ENCODE measurements at regions not wholly inside any gene's neighbourhood (a gene's known extent, or its start where the extent isn't known, plus 50 kb on each side); places are given as distances from the start of the nearest gene placed in this dataset.
A peak's percentile ranks its signal among the peaks of the same experiment; 100 is the strongest.
"Not testable (repeated sequence)": the region's sequence is repeated elsewhere in the genome, so short reads cannot be mapped to it uniquely, and the experiment has no call there.

DNA sequence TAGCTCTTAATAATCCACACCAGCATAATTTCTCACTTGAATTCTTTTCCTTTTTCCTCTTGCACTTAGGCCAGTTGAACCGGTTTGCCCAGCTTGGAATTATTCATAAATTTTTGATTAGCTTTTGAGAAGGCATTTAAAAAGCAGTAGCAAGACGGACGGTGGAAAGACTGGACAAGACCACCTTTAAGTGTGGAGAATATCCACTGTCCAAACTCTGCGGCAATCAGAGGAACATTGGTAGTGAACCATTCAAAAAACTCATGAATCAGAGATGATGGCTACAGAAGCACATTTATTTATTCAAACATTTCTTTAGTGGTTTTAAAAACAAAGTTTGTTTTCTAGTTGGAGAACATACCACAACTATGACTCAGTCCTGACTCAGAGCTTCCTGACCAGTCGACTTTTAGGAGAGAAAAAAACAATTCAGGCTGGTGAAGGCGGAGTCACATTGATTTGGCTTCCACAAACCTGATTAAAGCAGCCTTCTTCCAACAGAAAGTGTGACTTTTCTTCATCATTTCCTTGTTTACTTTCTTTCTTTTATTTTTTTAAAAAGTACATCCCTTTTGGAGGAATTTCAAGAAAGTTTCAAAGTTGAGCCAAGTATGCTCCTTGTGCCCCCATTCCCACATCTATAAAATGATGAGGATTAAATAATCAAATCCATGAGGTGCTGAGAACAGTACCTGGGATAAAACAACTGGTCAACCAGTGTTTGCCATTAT lies 128.8 kb downstream of the ADSS2 start:
- peak overlapping the region; percentile 83; the same call in 1 of the 2 replicates for H3K4me3 ChIP-seq (ENCODE audit: low read length)
- TF ChIP-seq ZNF274 (IDR thresholded peaks at IDR 0.05; ENCODE audit: low read depth, low read length) = no peak

DNA sequence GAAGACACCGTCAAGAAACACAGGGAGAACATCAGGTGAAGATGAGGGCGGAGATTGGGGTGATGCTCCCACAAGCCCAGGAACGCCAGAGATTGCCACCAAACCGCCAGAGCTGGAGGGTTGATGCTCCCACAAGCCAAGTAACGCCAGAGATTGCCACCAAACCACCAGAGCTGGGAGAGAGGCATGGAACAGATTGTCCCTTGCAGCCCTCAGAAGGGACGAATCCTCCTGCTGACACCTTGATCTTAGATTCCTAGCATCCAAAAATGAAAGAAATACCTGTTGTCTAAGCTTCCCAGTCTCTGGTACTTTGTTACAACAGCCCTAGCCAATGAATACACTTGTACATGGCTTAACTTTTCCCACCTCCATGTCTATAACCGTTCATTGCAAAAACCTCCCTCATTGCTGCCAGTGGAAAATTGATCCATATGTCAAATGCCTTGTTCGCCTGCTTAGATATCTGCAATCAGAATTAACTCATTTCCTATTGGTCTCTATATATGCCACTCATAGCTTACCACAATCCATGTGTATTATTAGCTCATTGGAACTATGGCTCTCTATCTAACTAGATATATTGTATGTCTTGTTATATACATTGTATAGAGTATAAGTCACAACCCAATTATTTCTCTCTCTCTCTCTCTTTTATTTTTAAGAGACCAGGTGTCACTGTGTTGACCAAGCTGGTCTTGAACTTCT lies 127.4 kb downstream of the ADSS2 start:
- TF ChIP-seq ZNF274 (IDR thresholded peaks at IDR 0.05; ENCODE audit: low read depth, low read length) = no peak
- peak overlapping the region; percentile 83 for H3K4me3 ChIP-seq (ENCODE audit: low read length)

DNA sequence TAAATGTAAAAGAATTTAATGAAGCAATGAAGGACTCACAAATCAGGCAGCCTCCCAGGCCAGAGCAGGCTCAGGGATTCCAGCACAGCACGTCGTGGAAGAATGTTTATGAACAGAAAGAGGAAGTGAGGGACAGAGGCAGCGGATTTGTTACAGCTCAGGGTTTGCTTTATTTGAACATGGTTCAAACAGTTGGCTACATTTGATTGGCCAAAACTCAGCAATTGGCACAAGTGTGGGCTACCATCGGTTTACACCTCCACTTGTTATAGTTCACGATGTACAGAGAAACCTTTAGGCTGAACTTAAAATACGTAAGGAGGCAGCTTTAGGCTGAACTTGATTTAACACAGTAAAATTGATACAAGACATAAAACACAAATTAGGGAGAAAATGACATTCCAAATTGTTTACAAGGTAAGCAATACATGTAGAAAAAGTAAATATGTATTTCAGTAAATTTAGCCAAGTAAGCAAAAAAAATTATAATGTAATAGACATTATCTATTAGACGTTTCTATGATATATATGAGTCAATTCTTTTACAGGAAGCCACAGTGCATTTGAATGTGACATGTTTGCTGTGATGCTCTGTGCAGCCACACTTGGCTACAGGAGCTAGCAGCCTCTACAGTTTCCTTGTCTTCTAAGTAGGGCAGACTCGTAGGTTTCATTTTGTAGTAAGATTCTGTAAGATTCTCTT lies 126.5 kb downstream of the ADSS2 start:
- H3K4me3 ChIP-seq (ENCODE audit: low read length) = peak overlapping the region; percentile 83
- no peak for TF ChIP-seq ZNF274 (IDR thresholded peaks at IDR 0.05; ENCODE audit: low read depth, low read length)

DNA sequence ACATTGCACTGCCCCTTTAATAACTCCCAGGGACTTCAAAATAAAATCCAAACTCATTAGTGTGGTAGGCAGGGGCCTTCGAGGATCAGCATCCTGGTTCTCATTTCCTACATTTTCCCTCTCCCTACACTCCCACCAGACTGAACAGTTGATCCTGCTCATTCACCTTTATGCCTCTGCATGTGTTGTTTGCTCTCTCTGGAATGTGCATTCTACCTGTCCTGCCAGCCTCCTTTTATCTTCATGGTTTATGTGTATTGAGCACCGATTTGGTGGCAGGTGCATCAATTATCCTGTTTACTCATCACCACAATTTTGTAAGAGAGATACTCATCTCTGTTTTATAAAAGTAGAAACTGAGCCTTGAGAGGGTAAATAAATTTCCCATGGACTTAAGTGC lies 125.0 kb downstream of the ADSS2 start:
- TF ChIP-seq ZNF274 (IDR thresholded peaks at IDR 0.05; ENCODE audit: low read depth, low read length) = no peak
- H3K4me3 ChIP-seq (ENCODE audit: low read length) = no peak overlapping the region

DNA sequence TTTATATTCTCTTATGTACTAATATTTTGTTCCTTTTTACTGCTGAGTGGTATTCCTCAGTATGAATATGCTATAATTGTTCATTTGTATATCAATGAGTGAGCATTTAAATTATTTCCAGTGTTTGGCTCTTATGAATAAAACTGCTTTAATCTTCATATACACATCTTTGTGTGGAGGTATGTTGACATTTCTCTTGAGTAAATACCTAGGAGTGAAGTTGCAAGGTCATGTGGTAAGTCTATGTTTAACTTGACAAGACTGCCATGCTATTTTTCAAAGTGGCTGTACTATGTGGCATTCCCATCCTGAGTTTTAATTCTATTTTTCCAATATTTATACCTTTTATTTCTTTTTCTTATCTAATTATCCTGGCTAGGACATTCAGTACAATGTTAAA lies 124.2 kb downstream of the ADSS2 start:
- no peak overlapping the region for H3K4me3 ChIP-seq (ENCODE audit: low read length)
- TF ChIP-seq ZNF274 (IDR thresholded peaks at IDR 0.05; ENCODE audit: low read depth, low read length) = no peak

DNA sequence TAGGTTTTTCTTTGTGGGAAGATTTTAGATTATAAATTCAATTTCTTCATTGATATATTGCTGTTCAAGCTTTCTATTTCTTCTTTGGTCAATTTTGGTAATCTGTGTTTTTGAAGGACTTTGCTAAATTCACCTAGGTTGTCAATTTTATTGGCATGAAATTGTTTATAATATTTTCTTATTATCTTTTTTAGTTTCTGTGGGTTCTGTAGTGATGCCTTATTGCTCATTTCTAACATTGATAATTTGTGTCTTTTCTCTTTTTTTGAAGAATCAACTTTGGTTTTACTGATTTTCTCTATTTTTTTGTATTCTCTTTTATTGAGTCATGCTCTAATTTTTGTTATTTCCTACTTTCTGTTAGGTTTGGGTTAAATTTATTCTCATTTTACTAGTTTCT lies 123.2 kb downstream of the ADSS2 start:
- no peak overlapping the region for H3K4me3 ChIP-seq (ENCODE audit: low read length)
- TF ChIP-seq ZNF274 (IDR thresholded peaks at IDR 0.05; ENCODE audit: low read depth, low read length) = no peak

DNA sequence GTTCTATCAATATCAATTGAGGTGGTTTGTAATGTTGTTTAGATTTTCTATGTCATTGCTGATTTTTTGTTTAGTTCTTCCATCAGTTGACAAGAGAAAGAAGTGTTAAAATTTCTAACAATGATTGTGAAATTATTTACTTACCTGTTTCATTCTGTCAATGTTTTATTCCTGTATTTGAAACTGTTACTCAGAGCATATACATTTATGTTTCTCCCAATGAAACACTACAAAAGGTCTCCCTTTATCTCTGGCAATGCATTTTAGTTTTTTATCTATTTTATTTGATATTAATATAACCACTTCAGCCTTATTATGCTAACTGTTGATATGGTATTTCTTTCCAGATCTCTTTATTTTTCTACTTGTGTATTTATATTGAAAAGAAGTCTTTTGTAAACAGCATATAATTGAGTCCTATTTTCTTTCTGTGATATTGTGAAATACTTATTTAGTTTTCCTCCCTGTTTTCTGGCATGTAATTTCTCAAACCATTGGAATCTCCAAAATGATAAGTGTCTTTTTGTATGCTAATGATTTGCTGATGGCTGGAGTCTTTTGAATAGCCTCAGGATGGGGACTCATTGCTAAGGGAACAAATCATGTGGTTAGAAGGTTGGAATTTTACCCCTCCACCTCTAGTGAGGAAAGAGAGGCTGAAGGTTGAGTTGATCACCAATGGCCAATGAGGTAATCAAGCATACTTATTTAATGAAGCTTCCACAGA lies 122.0 kb downstream of the ADSS2 start:
- no peak overlapping the region for H3K4me3 ChIP-seq (ENCODE audit: low read length)
- no peak for TF ChIP-seq ZNF274 (IDR thresholded peaks at IDR 0.05; ENCODE audit: low read depth, low read length)

DNA sequence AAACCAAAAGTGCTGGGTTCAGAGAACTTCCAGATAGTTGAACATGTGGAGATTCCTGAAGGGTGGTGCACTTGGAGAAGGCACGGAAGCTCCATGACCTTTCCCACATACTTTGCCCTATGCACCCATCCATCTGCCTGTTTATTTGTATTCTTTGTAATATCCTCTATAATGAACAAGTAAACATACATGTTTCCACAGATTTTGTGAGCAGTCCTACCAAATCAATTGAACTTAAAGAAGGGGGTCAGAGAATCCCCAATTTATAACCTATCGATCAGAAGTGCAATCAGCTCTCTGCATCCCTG lies 121.4 kb downstream of the ADSS2 start:
- H3K4me3 ChIP-seq (ENCODE audit: low read length) = no peak overlapping the region
- TF ChIP-seq ZNF274 (IDR thresholded peaks at IDR 0.05; ENCODE audit: low read depth, low read length) = no peak

DNA sequence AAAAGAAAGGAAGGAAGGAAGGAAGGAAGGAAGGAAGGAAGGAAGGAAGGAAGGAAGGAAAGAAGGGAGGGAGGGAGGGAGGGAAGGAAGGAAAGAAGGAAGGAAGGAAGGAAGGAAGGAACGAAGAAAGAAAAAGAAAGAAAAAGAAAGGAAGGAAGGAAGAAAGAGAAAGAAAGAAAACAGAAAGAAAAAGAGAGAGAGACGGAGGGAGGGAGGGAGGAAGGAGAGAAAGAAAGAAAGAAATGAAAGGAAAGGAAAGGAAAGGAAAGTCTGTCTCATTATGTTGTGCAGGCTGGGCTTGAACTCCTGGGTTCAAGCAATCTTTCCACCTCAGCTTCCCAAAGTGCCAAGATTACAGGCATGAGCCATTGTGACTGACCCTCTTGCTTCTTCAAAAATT lies 118.9 kb downstream of the ADSS2 start:
- H3K4me3 ChIP-seq (ENCODE audit: low read length) = not testable (repeated sequence)

DNA sequence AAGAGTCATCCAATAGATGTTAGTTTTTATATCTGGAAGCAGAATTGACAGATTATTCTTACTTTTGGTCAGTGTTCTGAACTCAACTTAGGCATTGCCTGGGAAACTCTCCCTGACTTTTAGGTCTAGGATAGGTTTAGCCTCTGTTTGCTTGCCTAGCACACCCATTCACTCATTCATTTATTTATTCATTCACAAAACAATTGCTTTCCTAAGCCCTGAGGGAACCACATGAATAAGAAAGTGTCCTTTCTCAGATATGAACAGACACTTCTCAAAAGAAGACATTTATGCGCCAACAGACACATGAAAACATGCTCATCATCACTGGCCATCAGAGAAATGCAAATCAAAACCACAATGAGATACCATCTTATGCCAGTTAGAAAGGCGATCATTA lies 117.4 kb downstream of the ADSS2 start:
- not testable (repeated sequence) for H3K4me3 ChIP-seq (ENCODE audit: low read length)

DNA sequence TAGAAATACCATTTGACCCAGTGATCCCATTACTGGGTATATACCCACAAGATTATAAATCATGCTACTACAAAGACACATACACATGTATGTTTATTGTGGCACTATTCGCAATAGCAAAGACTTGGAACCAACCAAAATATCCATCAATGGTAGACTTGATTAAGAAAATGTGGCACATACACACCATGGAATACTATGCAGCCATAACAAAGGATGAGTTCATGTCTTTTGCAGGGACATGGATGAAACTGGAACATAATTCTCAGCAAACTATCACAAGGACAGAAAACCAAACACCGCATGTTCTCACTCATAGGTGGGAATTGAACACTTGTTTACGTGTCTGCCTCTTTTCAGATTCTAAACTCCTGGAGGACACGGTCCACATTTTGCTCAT lies 116.9 kb downstream of the ADSS2 start:
- H3K4me3 ChIP-seq (ENCODE audit: low read length) = not testable (repeated sequence)

DNA sequence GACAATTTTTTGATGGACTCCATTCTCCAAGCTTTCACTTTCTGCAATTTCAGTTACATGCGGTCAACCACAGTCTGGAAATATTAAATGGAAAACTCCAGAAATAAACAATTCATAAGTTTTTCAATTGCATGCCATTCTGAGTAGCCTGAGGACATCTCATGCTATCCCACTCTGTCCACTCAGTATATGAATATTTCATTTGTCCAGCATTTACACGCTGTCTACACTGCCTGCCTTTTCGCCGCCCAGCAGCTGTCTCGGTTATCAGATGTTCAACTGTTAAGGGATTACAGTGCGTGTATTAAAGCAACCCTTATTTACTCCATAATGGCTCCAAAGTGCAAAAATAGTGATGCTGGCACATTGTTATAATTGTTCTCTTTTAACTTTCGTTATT lies 116.3 kb downstream of the ADSS2 start:
- no peak for TF ChIP-seq ZNF274 (IDR thresholded peaks at IDR 0.05; ENCODE audit: low read depth, low read length)
- H3K4me3 ChIP-seq (ENCODE audit: low read length) = no peak overlapping the region

DNA sequence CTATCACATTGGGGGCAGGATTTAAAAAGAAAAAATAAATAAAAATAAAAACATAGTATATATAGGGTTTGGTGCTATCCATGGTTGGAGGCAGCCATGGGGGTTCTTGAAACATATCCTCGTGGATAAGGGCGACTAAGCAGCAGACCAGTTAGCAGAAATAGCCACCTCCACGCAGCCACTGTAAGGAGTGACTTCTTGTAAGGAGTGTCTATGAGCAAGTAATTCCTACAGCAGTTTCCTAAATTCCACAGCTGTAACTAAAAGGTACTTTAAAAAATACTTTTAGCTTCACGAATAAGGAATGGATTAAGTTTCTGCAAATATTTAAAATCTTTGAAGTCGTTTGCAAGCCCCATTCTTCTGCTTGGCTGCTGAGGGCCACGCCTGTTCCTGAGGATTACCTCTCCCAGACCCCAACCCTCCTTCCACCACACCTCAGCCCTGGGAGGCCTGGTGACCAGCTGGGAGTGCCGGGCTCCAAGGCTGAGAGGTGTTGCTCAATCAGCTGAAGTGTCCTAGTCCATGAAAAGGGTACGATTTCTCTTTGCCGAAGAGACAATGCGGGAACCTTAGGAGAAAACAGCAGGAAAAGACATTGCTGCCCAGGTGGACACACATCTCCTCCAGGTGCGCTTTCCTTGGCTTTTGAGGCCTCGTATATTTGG lies 115.3 kb downstream of the ADSS2 start:
- H3K4me3 ChIP-seq (ENCODE audit: low read length) = no peak overlapping the region
- TF ChIP-seq ZNF274 (IDR thresholded peaks at IDR 0.05; ENCODE audit: low read depth, low read length) = no peak

DNA sequence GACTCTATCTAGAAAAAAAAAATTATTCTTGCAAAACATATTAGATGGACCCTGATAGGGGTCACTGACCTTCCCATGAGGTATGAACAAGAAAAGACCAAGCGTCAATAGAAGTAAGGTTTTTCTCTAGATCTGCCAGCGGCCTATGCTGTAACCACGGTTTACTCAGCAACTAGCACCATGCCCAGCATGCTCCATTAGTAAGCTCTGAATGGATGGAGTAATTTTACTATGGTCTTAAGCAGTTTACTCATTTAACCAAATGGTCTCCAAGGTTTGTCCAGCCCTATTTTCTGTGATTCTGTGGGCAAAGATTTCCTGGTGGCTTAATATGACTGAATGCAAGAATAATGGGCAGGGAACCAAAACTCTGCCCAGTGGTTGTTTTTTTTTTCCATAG lies 113.9 kb downstream of the ADSS2 start:
- TF ChIP-seq ZNF274 (IDR thresholded peaks at IDR 0.05; ENCODE audit: low read depth, low read length) = no peak
- no peak overlapping the region for H3K4me3 ChIP-seq (ENCODE audit: low read length)
